Sciatic nerve (tissue), 2 donors: ENCODE measurements at regions not wholly inside any gene's neighbourhood (a gene's known extent, or its start where the extent isn't known, plus 50 kb on each side); places are given as distances from the start of the nearest gene placed in this dataset.
"Not testable (repeated sequence)": the region's sequence is repeated elsewhere in the genome, so short reads cannot be mapped to it uniquely, and the experiment has no call there.

Experiments used
- ATAC-seq: fragments of 200-7000 bp; cut with Tn5 transposase; one replicate; pipeline ENCODE4 v1.9.1; 2020; ENCODE audit warnings: mild to moderate bottlenecking, moderate library complexity
- DNase-seq: peaks from one replicate; pipeline ENCODE4 v3.0.0-alpha.2; 2020; ENCODE audit warnings: low spot score
- intact Hi-C: fragments of 100-400 bp; cut with DNase I; formaldehyde crosslinking; loops from one replicate; pipeline ENCODE4 v1.14.2; 2022
- donor health status: DM: no; HTN: no; CAD: no.
- donor health status: DM: no; HTN: no; CAD: no.

- DNase-seq (no peak), ATAC-seq (no peak)
- intact Hi-C loops: no loop called here
Observed at GRCh38 chr6:19159089-19159488, 678.1 kb upstream of the ID4 start.

GRCh38 chr6:19159561-19159960 lies 677.6 kb upstream of the ID4 start:
- intact Hi-C loops: no loop called here
- DNase-seq: no peak
- no peak for ATAC-seq

- ATAC-seq (no peak), DNase-seq (no peak)
- intact Hi-C loops: no loop called here
Observed at GRCh38 chr6:19160081-19160730, 677.0 kb upstream of the ID4 start.

- intact Hi-C loops: no loop called here
- DNase-seq (no peak), ATAC-seq (no peak)
Observed at GRCh38 chr6:19167251-19167650, 669.9 kb upstream of the ID4 start.

GRCh38 chr6:19169366-19169765 lies 667.8 kb upstream of the ID4 start:
- no peak for ATAC-seq
- intact Hi-C loops: no loop called here
- DNase-seq: no peak

GRCh38 chr6:19175023-19175422 lies 662.1 kb upstream of the ID4 start:
- DNase-seq (no peak), ATAC-seq (no peak)

GRCh38 chr6:19180348-19181072 lies 656.7 kb upstream of the ID4 start:
- intact Hi-C loops: no loop called here
- peak; percentile 98 for ATAC-seq
- DNase-seq: peak; percentile 59

More at GRCh38 chr6:19175023-19175422, 662.1 kb upstream of the ID4 start:
- intact Hi-C loops: no loop called here

- ATAC-seq (peak; percentile 33), DNase-seq (no peak)
- intact Hi-C loops: no loop called here
Observed at GRCh38 chr6:19181211-19181610, 656.0 kb upstream of the ID4 start.

- ATAC-seq: no peak
- no peak for DNase-seq
- intact Hi-C loops: no loop called here
Observed at GRCh38 chr6:19193624-19194023, 643.5 kb upstream of the ID4 start.

GRCh38 chr6:19204445-19204844 lies 632.7 kb upstream of the ID4 start:
- no peak for ATAC-seq
- no peak for DNase-seq
- intact Hi-C loops: no loop called here

GRCh38 chr6:19205076-19205475 lies 632.1 kb upstream of the ID4 start:
- intact Hi-C loops: no loop called here
- DNase-seq (no peak), ATAC-seq (no peak)

- intact Hi-C loops: no loop called here
- ATAC-seq (no peak), DNase-seq (no peak)
Observed at GRCh38 chr6:19209202-19209601, 628.0 kb upstream of the ID4 start.

- intact Hi-C loops: no loop called here
- DNase-seq (no peak), ATAC-seq (no peak)
Observed at GRCh38 chr6:19210849-19211590, 626.1 kb upstream of the ID4 start.

GRCh38 chr6:19214231-19214630 lies 622.9 kb upstream of the ID4 start:
- intact Hi-C loops: no loop called here
- no peak for DNase-seq
- no peak for ATAC-seq

GRCh38 chr6:19219931-19220330 lies 617.2 kb upstream of the ID4 start:
- no peak for DNase-seq
- no peak for ATAC-seq

GRCh38 chr6:19231878-19232561 lies 605.1 kb upstream of the ID4 start:
- DNase-seq: no peak
- intact Hi-C loops: no loop called here
- peak; percentile 46 for ATAC-seq

More at GRCh38 chr6:19219931-19220330, 617.2 kb upstream of the ID4 start:
- intact Hi-C loops: no loop called here

GRCh38 chr6:19245656-19246055 lies 591.5 kb upstream of the ID4 start:
- ATAC-seq: no peak
- DNase-seq: no peak
- intact Hi-C loops: no loop called here

GRCh38 chr6:19247181-19247580 lies 590.0 kb upstream of the ID4 start:
- intact Hi-C loops, DNase-seq, ATAC-seq: not testable (repeated sequence)

- intact Hi-C loops, ATAC-seq: not testable (repeated sequence)
Observed at GRCh38 chr6:19256123-19256522, 581.0 kb upstream of the ID4 start.

More at GRCh38 chr6:19256123-19256522, 581.0 kb upstream of the ID4 start:
- not testable (repeated sequence) for DNase-seq
